Glutamatergic neuron (in vitro differentiated cells): ENCODE measurements at regions not wholly inside any gene's neighbourhood (a gene's known extent, or its start where the extent isn't known, plus 50 kb on each side); places are given as distances from the start of the nearest gene placed in this dataset.

Experiments
- DNase-seq: peaks from one replicate; pipeline ENCODE4 v3.0.0; 2022
- H3K27ac Mint-ChIP-seq: one replicate; pipeline ENCODE4 v1.8.0; 2020; ENCODE audit warnings: mild to moderate bottlenecking, mixed read lengths, inconsistent platforms; ENCODE audit not compliant: unreplicated experiment
- H3K27me3 Mint-ChIP-seq: one replicate; pipeline ENCODE4 v1.8.0; 2020; ENCODE audit warnings: mild to moderate bottlenecking, moderate library complexity, mixed read lengths, inconsistent platforms; ENCODE audit not compliant: unreplicated experiment
- H3K36me3 Mint-ChIP-seq: one replicate; pipeline ENCODE4 v1.8.0; 2020; ENCODE audit warnings: mild to moderate bottlenecking, mixed read lengths, inconsistent platforms; ENCODE audit not compliant: unreplicated experiment
- H3K4me1 Mint-ChIP-seq: one replicate; pipeline ENCODE4 v1.8.0; 2020; ENCODE audit warnings: mild to moderate bottlenecking, low read depth, mixed read lengths, inconsistent platforms; ENCODE audit not compliant: unreplicated experiment
- H3K4me3 Mint-ChIP-seq: one replicate; pipeline ENCODE4 v1.8.0; 2020; ENCODE audit warnings: mild to moderate bottlenecking, mixed read lengths, inconsistent platforms; ENCODE audit not compliant: unreplicated experiment
- H3K9me3 Mint-ChIP-seq: one replicate; pipeline ENCODE4 v1.8.0; 2020; ENCODE audit warnings: mild to moderate bottlenecking, moderate library complexity, mixed read lengths, inconsistent platforms; ENCODE audit not compliant: unreplicated experiment
- CTCF ChIP-seq: fragments of 200-600 bp; sonication (generic); IDR thresholded peaks from one replicate; pipeline ENCODE4 v1.5.0; 2021; ENCODE audit not compliant: partially characterized antibody, unreplicated experiment

- no peaks in the 10 kb centered on the region for H3K36me3 Mint-ChIP-seq
- H3K27ac Mint-ChIP-seq: no peak overlapping the region
- H3K27me3 Mint-ChIP-seq: peaks cover under 1% of the 10 kb centered on the region
- no peak overlapping the region for H3K4me3 Mint-ChIP-seq
- H3K4me1 Mint-ChIP-seq: peaks cover 11% of the 10 kb centered on the region
- no peak for TF ChIP-seq CTCF
- peaks cover 1% of the 10 kb centered on the region for H3K9me3 Mint-ChIP-seq
- DNase-seq: no peak
Observed at GRCh38 chr9:108269371-108269770, 586.4 kb downstream of the ACTL7B start.

GRCh38 chr9:108265065-108265464 lies 590.7 kb downstream of the ACTL7B start:
- H3K27me3 Mint-ChIP-seq: no peaks in the 10 kb centered on the region
- no peak overlapping the region for H3K27ac Mint-ChIP-seq
- no peak overlapping the region for H3K4me3 Mint-ChIP-seq
- no peak for DNase-seq
- no peaks in the 10 kb centered on the region for H3K36me3 Mint-ChIP-seq
- TF ChIP-seq CTCF: no peak
- H3K4me1 Mint-ChIP-seq: no peaks in the 10 kb centered on the region
- peaks cover 3% of the 10 kb centered on the region for H3K9me3 Mint-ChIP-seq

- Mint-ChIP-seq H3K9me3 (peaks cover 3% of the 10 kb centered on the region), H3K27ac (no peak overlapping the region), H3K4me3 (no peak overlapping the region), H3K27me3 (no peaks in the 10 kb centered on the region), H3K36me3 (no peaks in the 10 kb centered on the region), H3K4me1 (no peaks in the 10 kb centered on the region)
- no peak for DNase-seq
- TF ChIP-seq CTCF: no peak
Observed at GRCh38 chr9:108264093-108264492, 591.7 kb downstream of the ACTL7B start.

GRCh38 chr9:108262836-108263235 lies 593.0 kb downstream of the ACTL7B start:
- no peak overlapping the region for H3K4me3 Mint-ChIP-seq
- no peaks in the 10 kb centered on the region for H3K4me1 Mint-ChIP-seq
- no peaks in the 10 kb centered on the region for H3K27me3 Mint-ChIP-seq
- no peaks in the 10 kb centered on the region for H3K36me3 Mint-ChIP-seq
- TF ChIP-seq CTCF: no peak
- DNase-seq: no peak
- H3K27ac Mint-ChIP-seq: no peak overlapping the region
- peaks cover 2% of the 10 kb centered on the region for H3K9me3 Mint-ChIP-seq

- no peak overlapping the region for H3K27ac Mint-ChIP-seq
- peaks cover 2% of the 10 kb centered on the region for H3K9me3 Mint-ChIP-seq
- no peak overlapping the region for H3K4me3 Mint-ChIP-seq
- no peak for TF ChIP-seq CTCF
- H3K27me3 Mint-ChIP-seq: no peaks in the 10 kb centered on the region
- H3K36me3 Mint-ChIP-seq: no peaks in the 10 kb centered on the region
- no peak for DNase-seq
- H3K4me1 Mint-ChIP-seq: no peaks in the 10 kb centered on the region
Observed at GRCh38 chr9:108259917-108260675, 595.7 kb downstream of the ACTL7B start.
